Hepatocyte (in vitro differentiated cells): ENCODE measurements at regions not wholly inside any gene's neighbourhood (a gene's known extent, or its start where the extent isn't known, plus 50 kb on each side); places are given as distances from the start of the nearest gene placed in this dataset.

Source experiments
- DNase-seq: peaks from one replicate; pipeline ENCODE4 v3.0.0-alpha.2; 2016; ENCODE audit warnings: low spot score
- H2AFZ ChIP-seq: fragments of 200-600 bp; sonication (generic); 2 replicates; pipeline ENCODE4 v1.6.0; 2016; ENCODE audit warnings: antibody characterized with exemption, mild to moderate bottlenecking
- H3K27ac ChIP-seq: fragments of 200-600 bp; sonication (generic); 2 replicates; pipeline ENCODE4 v1.5.1; 2016; ENCODE audit warnings: mild to moderate bottlenecking
- H3K27me3 ChIP-seq: fragments of 200-600 bp; sonication (generic); 2 replicates; pipeline ENCODE4 v1.6.1; 2016
- H3K36me3 ChIP-seq: fragments of 200-600 bp; sonication (generic); replicated peaks from 2 replicates; pipeline ENCODE4 v1.5.1; 2016; ENCODE audit warnings: low read depth; ENCODE audit not compliant: insufficient read depth
- H3K4me1 ChIP-seq: fragments of 200-600 bp; sonication (generic); 2 replicates; pipeline ENCODE4 v1.5.1; 2016; ENCODE audit warnings: mild to moderate bottlenecking, moderate library complexity; ENCODE audit not compliant: insufficient read depth
- H3K4me2 ChIP-seq: fragments of 200-600 bp; sonication (generic); 2 replicates; pipeline ENCODE4 v1.6.0; 2016
- H3K4me3 ChIP-seq: fragments of 200-600 bp; sonication (generic); 2 replicates; pipeline ENCODE4 v1.5.1; 2016; ENCODE audit warnings: mild to moderate bottlenecking
- H3K79me2 ChIP-seq: fragments of 200-600 bp; sonication (generic); 2 replicates; pipeline ENCODE4 v1.6.0; 2017; ENCODE audit warnings: mild to moderate bottlenecking
- H3K9me2 ChIP-seq: fragments of 200-600 bp; sonication (generic); replicated peaks from 2 replicates; pipeline ENCODE4 v1.6.0; 2017; ENCODE audit warnings: mild to moderate bottlenecking; ENCODE audit not compliant: insufficient read depth
- H3K9me3 ChIP-seq: fragments of 200-600 bp; sonication (generic); 2 replicates; pipeline ENCODE4 v1.5.1; 2016; ENCODE audit warnings: low read depth, mild to moderate bottlenecking
- H4K20me1 ChIP-seq: fragments of 200-600 bp; sonication (generic); 2 replicates; pipeline ENCODE4 v1.6.0; 2016; ENCODE audit warnings: mild to moderate bottlenecking; ENCODE audit not compliant: insufficient read depth, poor library complexity, severe bottlenecking
- CTCF ChIP-seq: fragments of 200-600 bp; sonication (generic); IDR thresholded peaks from 2 replicates; pipeline ENCODE4 v1.5.1; 2016; ENCODE audit warnings: antibody characterized with exemption, mild to moderate bottlenecking; ENCODE audit not compliant: poor library complexity
- EZH2 ChIP-seq: fragments of 200-600 bp; sonication (generic); IDR thresholded peaks from 2 replicates; pipeline ENCODE4 v1.6.1; 2016; ENCODE audit warnings: antibody characterized with exemption, mild to moderate bottlenecking, borderline replicate concordance
- EZH2phosphoT487 ChIP-seq: fragments of 200-600 bp; sonication (generic); IDR thresholded peaks from one replicate; pipeline ENCODE4 v1.6.1; 2018; ENCODE audit warnings: antibody characterized with exemption, mild to moderate bottlenecking, low read depth, moderate library complexity; ENCODE audit not compliant: unreplicated experiment, severe bottlenecking
- WGBS: methylation state at CpG from one replicate; pipeline ENCODE4 v1.1.6; 2016; ENCODE audit warnings: low lambda C conversion rate; ENCODE audit errors: missing lambda C conversion rate; 5-methylcytosine and 5-hydroxymethylcytosine counted together

- Histone ChIP-seq H2AFZ (no peak overlapping the region), H3K9me2 (no peaks in the 10 kb centered on the region), H3K4me2 (no peak overlapping the region), H3K79me2 (no peaks in the 10 kb centered on the region), H3K36me3 (no peaks in the 10 kb centered on the region), H3K4me1 (no peaks in the 10 kb centered on the region), H3K27me3 (no peaks in the 10 kb centered on the region), H3K9me3 (no peaks in the 10 kb centered on the region), H3K4me3 (no peak overlapping the region), H4K20me1 (no peaks in the 10 kb centered on the region), H3K27ac (no peak overlapping the region)
- TF ChIP-seq EZH2phosphoT487 (no peak), CTCF (no peak), EZH2 (no peak)
- no peak for DNase-seq
- WGBS, result 86% methylated on average over 1 of the region's 1 CpG
Measured at GRCh38 chr2:158912765-158913164, 55.7 kb upstream of the TANC1 start.

DNA sequence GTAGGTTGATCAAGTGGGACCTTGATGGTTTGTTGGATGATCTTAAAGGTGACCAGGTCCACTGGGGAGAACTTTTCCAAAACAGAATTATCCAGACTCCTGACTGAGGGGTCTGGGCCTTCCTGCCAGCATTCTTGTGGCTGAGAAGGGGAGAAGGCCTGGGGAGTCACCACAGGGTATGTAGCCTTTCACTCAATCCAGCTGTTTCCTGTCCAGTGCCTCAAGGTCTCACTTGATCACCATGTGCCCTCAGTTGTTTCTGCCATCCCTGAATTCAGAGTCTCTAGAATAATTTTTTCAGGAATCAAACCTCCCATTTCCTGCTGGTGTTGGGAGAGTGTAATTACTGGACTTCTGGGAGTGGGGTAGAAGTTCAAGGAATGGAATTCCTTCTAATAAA is 54.4 kb upstream of the TANC1 start:
- H3K27ac ChIP-seq, result no peak overlapping the region

DNA sequence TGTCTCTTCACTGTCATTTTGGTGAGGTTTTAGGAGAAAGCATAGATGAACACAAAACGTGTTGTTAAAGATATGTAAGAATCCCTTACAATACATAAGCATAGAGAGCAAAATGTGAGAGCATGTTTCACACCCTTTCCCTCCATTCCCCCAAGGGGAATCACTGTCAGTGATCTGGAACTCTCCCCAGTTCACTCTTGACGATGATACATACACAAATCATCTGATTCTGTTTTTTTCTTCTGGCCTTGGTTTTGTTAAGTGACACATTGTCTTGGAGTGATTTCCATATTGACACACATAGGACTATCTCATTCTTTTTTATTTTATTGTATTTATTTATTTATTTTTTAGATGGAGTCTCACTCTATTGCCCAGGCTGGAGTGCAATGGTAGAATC is 53.7 kb upstream of the TANC1 start:
- H3K4me2 ChIP-seq, result no peak overlapping the region
- no peak overlapping the region for H2AFZ ChIP-seq
- no peak for DNase-seq
- H3K79me2 ChIP-seq, result no peaks in the 10 kb centered on the region
- H3K4me1 ChIP-seq, result no peaks in the 10 kb centered on the region
- no peak for TF ChIP-seq EZH2phosphoT487
- TF ChIP-seq EZH2, result no peak
- no peak for TF ChIP-seq CTCF
- 97% methylated on average over 2 of the region's 2 CpGs for WGBS
- no peaks in the 10 kb centered on the region for H3K9me2 ChIP-seq
- H3K9me3 ChIP-seq, result no peaks in the 10 kb centered on the region
- no peaks in the 10 kb centered on the region for H3K27me3 ChIP-seq
- no peak overlapping the region for H3K4me3 ChIP-seq
- no peaks in the 10 kb centered on the region for H4K20me1 ChIP-seq
- no peak overlapping the region for H3K27ac ChIP-seq
- H3K36me3 ChIP-seq, result no peaks in the 10 kb centered on the region

More for the DNA sequence above, 54.4 kb upstream of the TANC1 start:
- no peaks in the 10 kb centered on the region for H3K36me3 ChIP-seq
- H3K79me2 ChIP-seq, result no peaks in the 10 kb centered on the region
- H3K4me2 ChIP-seq, result no peak overlapping the region
- TF ChIP-seq EZH2phosphoT487, result no peak
- H4K20me1 ChIP-seq, result no peaks in the 10 kb centered on the region
- H3K4me3 ChIP-seq, result no peak overlapping the region
- no peaks in the 10 kb centered on the region for H3K9me2 ChIP-seq
- H3K27me3 ChIP-seq, result no peaks in the 10 kb centered on the region
- H2AFZ ChIP-seq, result no peak overlapping the region
- H3K9me3 ChIP-seq, result no peaks in the 10 kb centered on the region
- DNase-seq, result no peak
- no peaks in the 10 kb centered on the region for H3K4me1 ChIP-seq

DNA sequence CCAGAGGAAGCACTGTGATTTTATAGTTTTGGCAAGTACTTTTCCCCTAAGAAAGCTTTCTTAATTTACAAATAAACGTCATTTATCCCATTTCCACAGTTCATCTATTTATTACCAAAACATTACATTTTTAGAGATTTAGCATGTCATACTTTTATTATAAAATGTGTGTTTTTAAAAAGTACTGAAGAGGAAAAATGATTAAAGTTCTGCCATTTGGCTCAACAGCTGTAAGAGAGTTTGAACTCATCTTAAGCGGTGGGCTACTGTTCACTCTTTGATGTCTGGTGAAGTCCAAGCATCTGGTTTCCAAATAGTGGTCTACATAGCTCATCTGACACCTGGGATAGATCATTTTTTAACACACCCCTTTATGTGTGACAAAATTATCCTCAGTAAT is 51.3 kb upstream of the TANC1 start:
- H2AFZ ChIP-seq, result no peak overlapping the region
- no peaks in the 10 kb centered on the region for H3K79me2 ChIP-seq
- 70% methylated on average over 2 of the region's 2 CpGs for WGBS
- no peaks in the 10 kb centered on the region for H4K20me1 ChIP-seq
- no peaks in the 10 kb centered on the region for H3K9me2 ChIP-seq
- no peaks in the 10 kb centered on the region for H3K36me3 ChIP-seq
- no peak for DNase-seq
- TF ChIP-seq EZH2phosphoT487 (no peak), EZH2 (no peak), CTCF (no peak)
- H3K4me1 ChIP-seq, result peaks cover under 1% of the 10 kb centered on the region
- no peak overlapping the region for H3K4me2 ChIP-seq
- H3K27me3 ChIP-seq, result no peaks in the 10 kb centered on the region
- H3K4me3 ChIP-seq, result no peak overlapping the region
- no peaks in the 10 kb centered on the region for H3K9me3 ChIP-seq
- H3K27ac ChIP-seq, result no peak overlapping the region
